Mesothelial cell of epicardium (in vitro differentiated cells): ENCODE measurements at regions not wholly inside any gene's neighbourhood (a gene's known extent, or its start where the extent isn't known, plus 50 kb on each side); places are given as distances from the start of the nearest gene placed in this dataset.
A peak's percentile ranks its signal among the peaks of the same experiment; 100 is the strongest.

Source experiments
- DNase-seq, 2 experiments: peaks; one replicate each; pipeline ENCODE4 v3.0.0; 2021; ENCODE audit warnings: low spot score in 2 of 2; ENCODE audit not compliant: unreplicated experiment in 2 of 2
- H3K27ac Mint-ChIP-seq: 2 replicates; pipeline ENCODE4 v1.8.0; 2021; ENCODE audit warnings: mixed read lengths
- H3K27me3 Mint-ChIP-seq: 2 replicates; pipeline ENCODE4 v1.8.0; 2021; ENCODE audit warnings: low read depth, mixed read lengths
- H3K36me3 Mint-ChIP-seq: 2 replicates; pipeline ENCODE4 v1.8.0; 2021; ENCODE audit warnings: mixed read lengths
- H3K4me1 Mint-ChIP-seq: 2 replicates; pipeline ENCODE4 v1.8.0; 2021; ENCODE audit warnings: mixed read lengths
- H3K4me3 Mint-ChIP-seq: 2 replicates; pipeline ENCODE4 v1.8.0; 2021; ENCODE audit warnings: mild to moderate bottlenecking, moderate library complexity, mixed read lengths
- H3K9me3 Mint-ChIP-seq: 2 replicates; pipeline ENCODE4 v1.8.0; 2021; ENCODE audit warnings: mixed read lengths
- TF ChIP-seq, protein P1 (sequence below): fragments of 200-600 bp; sonication (generic); IDR thresholded peaks from one replicate; pipeline ENCODE4 v1.5.0; 2021; ENCODE audit warnings: antibody characterized with exemption; ENCODE audit not compliant: unreplicated experiment

DNA sequence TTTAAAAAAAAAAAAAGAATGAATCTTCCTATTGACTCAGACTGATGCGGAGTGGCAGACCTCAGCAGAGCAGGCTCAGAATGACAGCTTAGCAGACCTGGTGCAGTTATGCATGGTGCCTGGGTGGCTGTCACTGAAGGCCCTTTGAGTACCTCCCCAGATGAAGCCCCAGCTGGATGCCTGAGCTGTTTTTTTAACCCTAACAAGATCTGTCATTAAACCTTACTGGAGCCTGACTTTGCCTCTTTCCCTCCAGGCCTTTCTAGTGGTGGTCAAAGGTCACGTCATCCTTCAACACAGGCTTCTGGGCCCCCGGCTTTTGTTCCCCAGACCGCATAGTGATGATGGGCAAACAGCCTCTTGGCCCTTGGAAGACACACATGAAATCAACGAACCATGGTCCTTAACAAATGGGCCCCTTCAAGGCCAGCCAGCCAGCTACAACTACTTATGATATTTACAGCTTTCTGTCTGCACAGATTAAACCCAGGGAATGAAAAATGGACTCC, 138.3 kb upstream of the CYP1B1 start:
- Mint-ChIP-seq H3K36me3 (peaks cover 8% of the 10 kb centered on the region), H3K4me3 (no peak overlapping the region), H3K4me1 (peaks cover 44% of the 10 kb centered on the region), H3K27ac (peak overlapping the region; percentile 47), H3K9me3 (peaks cover 21% of the 10 kb centered on the region), H3K27me3 (no peaks in the 10 kb centered on the region)
- TF ChIP-seq, protein P1, sequence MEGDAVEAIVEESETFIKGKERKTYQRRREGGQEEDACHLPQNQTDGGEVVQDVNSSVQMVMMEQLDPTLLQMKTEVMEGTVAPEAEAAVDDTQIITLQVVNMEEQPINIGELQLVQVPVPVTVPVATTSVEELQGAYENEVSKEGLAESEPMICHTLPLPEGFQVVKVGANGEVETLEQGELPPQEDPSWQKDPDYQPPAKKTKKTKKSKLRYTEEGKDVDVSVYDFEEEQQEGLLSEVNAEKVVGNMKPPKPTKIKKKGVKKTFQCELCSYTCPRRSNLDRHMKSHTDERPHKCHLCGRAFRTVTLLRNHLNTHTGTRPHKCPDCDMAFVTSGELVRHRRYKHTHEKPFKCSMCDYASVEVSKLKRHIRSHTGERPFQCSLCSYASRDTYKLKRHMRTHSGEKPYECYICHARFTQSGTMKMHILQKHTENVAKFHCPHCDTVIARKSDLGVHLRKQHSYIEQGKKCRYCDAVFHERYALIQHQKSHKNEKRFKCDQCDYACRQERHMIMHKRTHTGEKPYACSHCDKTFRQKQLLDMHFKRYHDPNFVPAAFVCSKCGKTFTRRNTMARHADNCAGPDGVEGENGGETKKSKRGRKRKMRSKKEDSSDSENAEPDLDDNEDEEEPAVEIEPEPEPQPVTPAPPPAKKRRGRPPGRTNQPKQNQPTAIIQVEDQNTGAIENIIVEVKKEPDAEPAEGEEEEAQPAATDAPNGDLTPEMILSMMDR = no peak
- no peak for DNase-seq

GRCh38 chr2:38213619-38214167, 137.7 kb upstream of the CYP1B1 start:
- H3K27ac Mint-ChIP-seq = peak overlapping the region; percentile 40
- no peak overlapping the region for H3K4me3 Mint-ChIP-seq
- H3K4me1 Mint-ChIP-seq = peaks cover 38% of the 10 kb centered on the region
- TF ChIP-seq, protein P1 = no peak
- peaks cover 8% of the 10 kb centered on the region for H3K36me3 Mint-ChIP-seq
- no peaks in the 10 kb centered on the region for H3K27me3 Mint-ChIP-seq
- peaks cover 21% of the 10 kb centered on the region for H3K9me3 Mint-ChIP-seq
- DNase-seq = no peak

- H3K4me1 Mint-ChIP-seq = peaks cover 27% of the 10 kb centered on the region
- TF ChIP-seq, protein P1 = no peak
- no peaks in the 10 kb centered on the region for H3K27me3 Mint-ChIP-seq
- no peak for DNase-seq
- H3K4me3 Mint-ChIP-seq = no peak overlapping the region
- H3K27ac Mint-ChIP-seq = no peak overlapping the region
- peaks cover 8% of the 10 kb centered on the region for H3K36me3 Mint-ChIP-seq
- peaks cover 31% of the 10 kb centered on the region for H3K9me3 Mint-ChIP-seq
Observed at GRCh38 chr2:38212312-38212711, 136.4 kb upstream of the CYP1B1 start.

DNA sequence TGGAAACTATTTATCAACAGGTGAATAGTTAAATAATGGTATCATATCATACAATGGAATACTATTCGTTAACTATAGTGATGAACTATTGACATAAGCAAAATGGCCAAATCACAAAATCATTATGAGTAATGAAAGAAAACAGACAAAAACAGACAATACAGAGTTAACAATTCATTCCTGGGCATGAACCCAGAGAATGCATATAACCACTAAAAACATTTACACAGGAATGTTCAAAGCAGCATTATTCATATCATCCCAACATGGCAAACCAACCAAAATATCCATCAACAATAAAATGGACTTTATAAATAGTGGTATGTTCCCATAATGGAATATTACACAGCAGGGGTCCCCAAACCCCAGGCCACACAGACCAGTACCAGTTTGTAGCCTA, 131.2 kb upstream of the CYP1B1 start:
- DNase-seq = no peak
- Mint-ChIP-seq H3K4me1 (peaks cover 5% of the 10 kb centered on the region), H3K4me3 (no peak overlapping the region), H3K9me3 (peaks cover 56% of the 10 kb centered on the region), H3K27me3 (no peaks in the 10 kb centered on the region), H3K27ac (no peak overlapping the region), H3K36me3 (peaks cover 8% of the 10 kb centered on the region)
- TF ChIP-seq, protein P1 = no peak

DNA sequence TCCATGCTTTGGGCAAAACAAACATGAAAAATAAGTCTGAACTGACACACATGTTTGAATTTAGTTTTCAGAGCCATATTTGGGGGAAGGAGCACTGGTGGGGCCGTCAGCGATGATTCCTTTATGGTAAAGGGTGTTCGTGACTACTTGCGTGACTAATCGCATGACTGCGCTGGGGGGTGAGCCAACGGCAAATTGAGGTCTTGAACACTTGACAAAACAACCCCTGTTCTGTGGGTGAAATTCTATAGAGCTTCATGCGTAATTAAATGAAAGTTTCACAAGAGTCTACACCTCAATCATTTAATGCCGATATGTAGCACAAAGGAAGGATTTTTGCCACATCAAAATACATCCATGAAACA, 127.5 kb upstream of the CYP1B1 start:
- Mint-ChIP-seq H3K36me3 (no peaks in the 10 kb centered on the region), H3K27ac (no peak overlapping the region)
- TF ChIP-seq, protein P1 = no peak

More for the DNA sequence above, 127.5 kb upstream of the CYP1B1 start:
- no peak overlapping the region for H3K4me3 Mint-ChIP-seq
- no peaks in the 10 kb centered on the region for H3K27me3 Mint-ChIP-seq
- no peak for DNase-seq
- peaks cover 36% of the 10 kb centered on the region for H3K9me3 Mint-ChIP-seq
- H3K4me1 Mint-ChIP-seq = peaks cover 37% of the 10 kb centered on the region
